ENCODE measurements at regions not wholly inside any gene's neighbourhood (a gene's known extent, or its start where the extent isn't known, plus 50 kb on each side); places are given as distances from the start of the nearest gene placed in this dataset.

- Histone ChIP-seq H3K9me3 (ENCODE audit: control insufficient read depth, low read length) (no peaks in the 10 kb centered on the region), H3K27me3 (ENCODE audit: control insufficient read depth in 1 of 2, insufficient read depth in 2 of 2, low read length in 1 of 2) (no peaks in the 10 kb centered on the region), H3K4me1 (ENCODE audit: control insufficient read depth in 1 of 2, insufficient read depth in 2 of 2, low read length in 2 of 2) (peaks cover 0 to 4% of the 10 kb centered on the region in 2 donors), H3K36me3 (ENCODE audit: control insufficient read depth in 1 of 2, insufficient read depth in 2 of 2, low read length in 1 of 2) (no peaks in the 10 kb centered on the region), H3K27ac (ENCODE audit: low read depth in 1 of 2, low read length in 2 of 2) (peak overlapping the region in 1 of 2 donors; percentile 39), H3K4me3 (ENCODE audit: low read length in 2 of 2) (no peak overlapping the region)
- intact Hi-C loops (cut with DNase I), result no loop called here
- DNase-seq (no peak), ATAC-seq (ENCODE audit: low FRiP score) (no peak)
- WGBS, 2 donors, result 4 to 13% methylated on average over 1 of the region's 1 CpG
Measured at GRCh38 chr2:37869771-37870170, 55.3 kb upstream of the RMDN2 start.

GRCh38 chr2:37870829-37871228 is 54.3 kb upstream of the RMDN2 start:
- H3K27me3 ChIP-seq (ENCODE audit: control insufficient read depth in 1 of 2, insufficient read depth in 2 of 2, low read length in 1 of 2), result no peaks in the 10 kb centered on the region
- peak overlapping the region; percentile 45 to 69 for H3K27ac ChIP-seq (ENCODE audit: low read depth in 1 of 2, low read length in 2 of 2)
- intact Hi-C loops (cut with DNase I), result no loop called here
- DNase-seq, result no peak
- no peak for ATAC-seq (ENCODE audit: low FRiP score)
- WGBS, 2 donors, result 5 to 10% methylated on average over 4 of the region's 4 CpGs
- no peak overlapping the region for H3K4me3 ChIP-seq (ENCODE audit: low read length in 2 of 2)
- H3K36me3 ChIP-seq (ENCODE audit: control insufficient read depth in 1 of 2, insufficient read depth in 2 of 2, low read length in 1 of 2), result no peaks in the 10 kb centered on the region
- peaks cover 0 to 3% of the 10 kb centered on the region in 2 donors for H3K4me1 ChIP-seq (ENCODE audit: control insufficient read depth in 1 of 2, insufficient read depth in 2 of 2, low read length in 2 of 2)
- H3K9me3 ChIP-seq (ENCODE audit: control insufficient read depth, low read length), result no peaks in the 10 kb centered on the region

- Histone ChIP-seq H3K27ac (ENCODE audit: low read depth in 1 of 2, low read length in 2 of 2) (no peak overlapping the region), H3K36me3 (ENCODE audit: control insufficient read depth in 1 of 2, insufficient read depth in 2 of 2, low read length in 1 of 2) (no peaks in the 10 kb centered on the region), H3K27me3 (ENCODE audit: control insufficient read depth in 1 of 2, insufficient read depth in 2 of 2, low read length in 1 of 2) (no peaks in the 10 kb centered on the region), H3K4me3 (ENCODE audit: low read length in 2 of 2) (no peak overlapping the region), H3K4me1 (ENCODE audit: control insufficient read depth in 1 of 2, insufficient read depth in 2 of 2, low read length in 2 of 2) (no peaks in the 10 kb centered on the region), H3K9me3 (ENCODE audit: control insufficient read depth, low read length) (no peaks in the 10 kb centered on the region)
- DNase-seq (no peak), ATAC-seq (ENCODE audit: low FRiP score) (peak; percentile 37)
- 46 to 47% methylated on average over 7 of the region's 7 CpGs for WGBS, 2 donors
- intact Hi-C loops (cut with DNase I), result no loop called here
Measured at GRCh38 chr2:37871456-37872191, 53.5 kb upstream of the RMDN2 start.

- Histone ChIP-seq H3K4me1 (ENCODE audit: control insufficient read depth in 1 of 2, insufficient read depth in 2 of 2, low read length in 2 of 2) (no peaks in the 10 kb centered on the region), H3K27me3 (ENCODE audit: control insufficient read depth in 1 of 2, insufficient read depth in 2 of 2, low read length in 1 of 2) (no peaks in the 10 kb centered on the region), H3K27ac (ENCODE audit: low read depth in 1 of 2, low read length in 2 of 2) (no peak overlapping the region), H3K9me3 (ENCODE audit: control insufficient read depth, low read length) (no peaks in the 10 kb centered on the region), H3K36me3 (ENCODE audit: control insufficient read depth in 1 of 2, insufficient read depth in 2 of 2, low read length in 1 of 2) (no peaks in the 10 kb centered on the region), H3K4me3 (ENCODE audit: low read length in 2 of 2) (no peak overlapping the region)
- intact Hi-C loops (cut with DNase I), result no loop called here
- DNase-seq (no peak), ATAC-seq (ENCODE audit: low FRiP score) (no peak)
- WGBS, 2 donors, result 83 to 86% methylated on average over 5 of the region's 5 CpGs
Measured at GRCh38 chr2:37872192-37872750, 52.8 kb upstream of the RMDN2 start.

- intact Hi-C loops (cut with DNase I), result no loop called here
- DNase-seq (no peak), ATAC-seq (ENCODE audit: low FRiP score) (no peak)
- H3K36me3 ChIP-seq (ENCODE audit: control insufficient read depth in 1 of 2, insufficient read depth in 2 of 2, low read length in 1 of 2), result no peaks in the 10 kb centered on the region
- no peaks in the 10 kb centered on the region for H3K9me3 ChIP-seq (ENCODE audit: control insufficient read depth, low read length)
- H3K27ac ChIP-seq (ENCODE audit: low read depth in 1 of 2, low read length in 2 of 2), result no peak overlapping the region
- H3K4me1 ChIP-seq (ENCODE audit: control insufficient read depth in 1 of 2, insufficient read depth in 2 of 2, low read length in 2 of 2), result no peaks in the 10 kb centered on the region
- 48 to 51% methylated on average over 3 of the region's 3 CpGs for WGBS, 2 donors
- no peak overlapping the region for H3K4me3 ChIP-seq (ENCODE audit: low read length in 2 of 2)
- no peaks in the 10 kb centered on the region for H3K27me3 ChIP-seq (ENCODE audit: control insufficient read depth in 1 of 2, insufficient read depth in 2 of 2, low read length in 1 of 2)
Measured at GRCh38 chr2:37873229-37873628, 51.9 kb upstream of the RMDN2 start.

GRCh38 chr2:37873749-37874330 is 51.2 kb upstream of the RMDN2 start:
- Histone ChIP-seq H3K4me1 (ENCODE audit: control insufficient read depth in 1 of 2, insufficient read depth in 2 of 2, low read length in 2 of 2) (no peaks in the 10 kb centered on the region), H3K9me3 (ENCODE audit: control insufficient read depth, low read length) (no peaks in the 10 kb centered on the region), H3K4me3 (ENCODE audit: low read length in 2 of 2) (no peak overlapping the region), H3K27ac (ENCODE audit: low read depth in 1 of 2, low read length in 2 of 2) (no peak overlapping the region), H3K36me3 (ENCODE audit: control insufficient read depth in 1 of 2, insufficient read depth in 2 of 2, low read length in 1 of 2) (no peaks in the 10 kb centered on the region), H3K27me3 (ENCODE audit: control insufficient read depth in 1 of 2, insufficient read depth in 2 of 2, low read length in 1 of 2) (no peaks in the 10 kb centered on the region)
- intact Hi-C loops (cut with DNase I), result no loop called here
- 90 to 93% methylated on average over 7 of the region's 7 CpGs for WGBS, 2 donors
- ATAC-seq (ENCODE audit: low FRiP score) (no peak), DNase-seq (no peak)

GRCh38 chr2:37874470-37874869 is 50.6 kb upstream of the RMDN2 start:
- H3K4me3 ChIP-seq (ENCODE audit: low read length in 2 of 2), result no peak overlapping the region
- no peak for DNase-seq
- no peak overlapping the region for H3K27ac ChIP-seq (ENCODE audit: low read depth in 1 of 2, low read length in 2 of 2)
- intact Hi-C loops (cut with DNase I), result no loop called here
- H3K36me3 ChIP-seq (ENCODE audit: control insufficient read depth in 1 of 2, insufficient read depth in 2 of 2, low read length in 1 of 2), result no peaks in the 10 kb centered on the region
- ATAC-seq (ENCODE audit: low FRiP score), result no peak
- no peaks in the 10 kb centered on the region for H3K9me3 ChIP-seq (ENCODE audit: control insufficient read depth, low read length)
- no peaks in the 10 kb centered on the region for H3K4me1 ChIP-seq (ENCODE audit: control insufficient read depth in 1 of 2, insufficient read depth in 2 of 2, low read length in 2 of 2)
- no peaks in the 10 kb centered on the region for H3K27me3 ChIP-seq (ENCODE audit: control insufficient read depth in 1 of 2, insufficient read depth in 2 of 2, low read length in 1 of 2)
- WGBS, 2 donors, result 97 to 98% methylated on average over 7 of the region's 7 CpGs

All from aorta (tissue), 5 donors.